Activated CD8-positive, alpha-beta memory T cell treated with anti-CD3 and anti-CD28 coated beads, Interleukin-2, amount 50 U/mL, for 4 hours (primary cell): ENCODE measurements at regions not wholly inside any gene's neighbourhood (a gene's known extent, or its start where the extent isn't known, plus 50 kb on each side); places are given as distances from the start of the nearest gene placed in this dataset.

Source experiments
- DNase-seq: peaks from one replicate; pipeline ENCODE4 v3.0.0-alpha.2; 2020

GRCh38 chr2:80852808-80853139 is 548.2 kb upstream of the LRRTM1 start:
- no peak for DNase-seq

DNA sequence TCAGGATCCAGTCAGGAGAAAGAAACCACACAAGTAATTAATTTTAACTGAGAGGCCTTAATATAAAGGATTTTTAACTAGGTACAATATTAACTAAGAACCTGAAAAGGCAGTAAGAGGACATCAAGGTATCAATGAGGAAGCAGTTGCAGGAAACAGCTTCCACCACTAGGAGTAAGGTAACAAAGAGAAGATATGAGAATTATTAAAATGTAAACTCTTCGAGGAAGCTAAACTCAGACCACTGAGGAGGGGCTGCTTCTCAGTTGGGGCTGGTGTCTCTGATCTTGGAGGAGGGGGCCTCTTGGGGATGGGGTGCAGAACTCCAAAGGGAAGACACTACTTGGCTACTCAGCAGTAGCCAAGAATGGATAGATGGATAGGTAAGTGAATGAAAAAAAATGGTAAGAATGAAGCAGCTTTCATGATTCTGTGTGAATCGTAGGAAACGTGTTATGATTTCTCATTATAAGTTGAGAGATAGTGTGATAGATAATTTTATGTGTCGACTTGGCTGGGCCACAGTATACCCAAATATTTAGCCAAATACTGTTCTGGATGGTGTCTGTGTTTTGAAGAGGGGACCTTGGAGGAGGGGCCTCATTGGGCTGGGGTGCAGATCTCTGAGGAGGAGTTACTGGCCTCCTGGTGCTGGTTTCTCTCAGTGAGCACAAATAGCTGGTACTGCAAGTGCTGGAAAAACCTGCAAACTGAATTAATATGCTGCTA is 547.7 kb upstream of the LRRTM1 start:
- DNase-seq = no peak

DNA sequence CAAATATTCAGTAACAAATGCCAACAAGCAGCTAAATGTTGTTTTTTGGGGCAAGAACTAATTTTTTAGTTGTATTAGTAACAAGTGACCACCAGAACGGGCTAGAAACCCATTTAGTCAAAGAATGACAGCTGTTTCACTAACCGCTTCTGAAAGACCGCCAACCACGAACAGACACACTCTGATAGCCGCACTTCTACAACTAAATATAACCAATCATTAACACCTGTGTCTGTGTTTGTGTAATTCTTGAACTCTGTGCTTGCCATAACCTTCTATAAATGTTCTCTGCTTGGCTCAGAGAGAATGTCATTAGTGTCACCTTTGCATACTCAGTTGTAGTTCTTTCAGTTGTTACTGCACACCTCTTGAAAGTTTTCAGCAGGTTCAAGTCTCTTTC is 526.3 kb upstream of the LRRTM1 start:
- no peak for DNase-seq

GRCh38 chr2:80822999-80823398 is 518.4 kb upstream of the LRRTM1 start:
- no peak for DNase-seq

- no peak for DNase-seq
These were observed 510.7 kb upstream of the LRRTM1 start for GRCh38 chr2:80815259-80815658.

- DNase-seq = no peak
These were observed 482.0 kb upstream of the LRRTM1 start for GRCh38 chr2:80786584-80786983.

DNA sequence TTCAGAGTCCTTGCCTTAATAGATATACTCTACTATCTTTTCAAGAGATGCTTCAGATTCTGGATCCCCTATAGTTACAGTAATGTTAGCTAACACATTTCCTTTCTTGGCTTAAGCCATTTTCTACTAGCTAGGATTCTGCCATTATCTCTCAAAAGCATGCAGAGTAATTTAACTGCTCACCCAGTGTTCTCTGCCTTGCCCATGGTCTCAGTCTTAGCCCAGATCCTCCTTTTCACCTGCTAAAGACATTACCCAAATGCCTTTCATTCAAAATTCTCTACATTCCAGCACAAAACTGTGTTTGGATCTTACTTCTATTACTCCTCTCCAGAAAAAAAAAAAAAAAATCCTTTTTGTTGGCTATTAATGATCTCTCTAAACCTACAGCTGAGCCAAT is 474.2 kb upstream of the LRRTM1 start:
- DNase-seq = no peak

- no peak for DNase-seq
These were observed 444.0 kb upstream of the LRRTM1 start for GRCh38 chr2:80748592-80748991.

- no peak for DNase-seq
These were observed 432.5 kb upstream of the LRRTM1 start for GRCh38 chr2:80737047-80737446.

GRCh38 chr2:80725001-80725400 is 420.4 kb upstream of the LRRTM1 start:
- no peak for DNase-seq

- no peak for DNase-seq
These were observed 418.3 kb upstream of the LRRTM1 start for GRCh38 chr2:80722803-80723202.

DNA sequence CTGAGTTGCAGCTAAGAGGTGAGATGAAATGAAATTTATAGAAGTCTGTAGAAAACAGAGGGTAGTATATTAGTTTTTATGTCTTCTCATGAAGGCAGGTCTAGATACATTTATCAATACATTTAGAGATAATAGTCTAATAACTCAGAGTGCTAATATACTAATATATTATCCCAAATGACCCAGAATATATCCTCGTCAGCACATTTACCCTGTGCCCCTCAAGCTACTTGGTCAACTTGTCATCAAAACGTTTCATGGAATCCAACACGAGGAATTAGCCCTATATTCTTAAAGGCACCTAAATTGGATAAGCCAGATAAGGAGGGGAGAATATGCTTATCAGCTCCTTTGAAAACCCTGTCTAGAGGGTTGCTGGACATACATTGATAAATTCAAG is 415.1 kb upstream of the LRRTM1 start:
- DNase-seq = no peak

DNA sequence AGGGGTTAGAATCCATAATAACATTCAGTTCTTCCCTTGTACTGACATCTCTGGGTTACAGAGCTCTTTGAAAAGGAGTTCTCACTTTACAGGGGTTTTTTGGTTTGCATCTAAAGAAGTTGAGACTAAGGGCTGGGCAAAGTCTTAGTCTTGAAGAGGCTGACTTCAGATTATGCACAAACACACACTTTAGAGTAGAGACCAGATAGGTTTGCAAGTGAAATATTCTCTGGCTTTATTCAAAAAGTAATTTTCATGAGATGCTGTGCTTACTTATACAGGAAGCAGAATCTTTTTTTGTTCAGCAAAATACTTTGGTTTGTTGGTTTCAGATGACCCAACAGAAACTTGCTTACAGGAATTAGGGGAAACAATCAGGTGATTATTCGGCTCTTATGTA is 410.9 kb upstream of the LRRTM1 start:
- DNase-seq = no peak

GRCh38 chr2:80711915-80712314 is 407.4 kb upstream of the LRRTM1 start:
- DNase-seq = no peak

- no peak for DNase-seq
These were observed 402.4 kb upstream of the LRRTM1 start for GRCh38 chr2:80706951-80707350.

- no peak for DNase-seq
These were observed 402.0 kb upstream of the LRRTM1 start for GRCh38 chr2:80706541-80706940.

- no peak for DNase-seq
These were observed 399.0 kb upstream of the LRRTM1 start for GRCh38 chr2:80703532-80703931.

DNA sequence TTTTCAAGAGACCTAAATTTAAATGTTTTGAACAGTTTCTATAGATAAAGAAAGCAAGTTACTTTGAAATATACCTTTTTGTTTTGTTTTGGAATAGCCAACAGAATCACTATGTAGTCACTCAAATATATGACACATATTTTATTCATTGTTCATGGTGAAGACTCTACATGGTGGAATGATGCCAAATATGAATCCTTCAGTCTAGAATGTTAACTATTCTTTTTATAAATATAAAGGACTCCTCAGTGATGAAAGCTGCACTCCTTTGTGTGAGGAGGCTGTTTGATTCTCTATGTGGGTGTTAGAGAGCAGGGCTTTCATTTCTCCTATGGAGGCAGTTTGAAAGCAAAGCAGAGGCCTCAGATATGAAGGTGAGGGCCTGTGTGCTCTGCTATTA is 396.4 kb upstream of the LRRTM1 start:
- no peak for DNase-seq
